ENCODE measurements at regions not wholly inside any gene's neighbourhood (a gene's known extent, or its start where the extent isn't known, plus 50 kb on each side); places are given as distances from the start of the nearest gene placed in this dataset.
A peak's percentile ranks its signal among the peaks of the same experiment; 100 is the strongest.

DNA sequence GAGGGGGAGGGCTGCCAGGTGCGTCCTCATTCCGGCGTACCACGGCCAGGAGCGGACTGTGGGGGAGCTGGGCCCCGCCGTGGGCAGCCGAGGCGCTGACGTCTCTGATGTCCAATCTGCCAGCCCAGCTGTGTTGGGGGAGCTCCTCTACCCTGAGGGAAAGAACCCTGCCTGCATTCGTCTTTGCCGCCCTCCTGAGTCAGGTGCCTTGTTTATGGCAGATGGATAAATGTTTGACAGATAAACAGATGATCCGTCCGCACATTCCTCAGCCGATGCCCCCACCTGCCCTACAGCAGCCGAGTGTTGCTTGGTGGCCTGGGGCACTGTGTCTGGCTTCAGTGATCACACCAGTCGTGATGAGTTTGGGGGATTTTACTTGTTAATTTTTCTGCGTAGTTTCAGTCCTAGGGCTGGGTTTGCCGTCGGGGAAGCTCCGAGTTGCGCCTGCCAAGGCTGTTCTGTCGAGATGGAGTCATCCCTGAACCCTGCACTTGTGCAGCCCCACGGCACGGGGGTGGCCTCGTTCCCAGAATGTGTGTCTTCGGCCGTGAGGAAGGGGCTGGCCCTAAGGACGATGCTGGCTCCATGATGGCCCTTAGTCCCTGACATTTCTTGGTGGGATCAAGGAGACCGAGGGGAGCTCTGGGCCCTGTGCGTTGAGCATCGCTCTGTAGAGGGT lies 1083.9 kb downstream of the BRD1 start:
- no peak overlapping the region for H3K27ac ChIP-seq
- no peaks in the 10 kb centered on the region for H3K9me3 ChIP-seq
- TF ChIP-seq, protein P1, sequence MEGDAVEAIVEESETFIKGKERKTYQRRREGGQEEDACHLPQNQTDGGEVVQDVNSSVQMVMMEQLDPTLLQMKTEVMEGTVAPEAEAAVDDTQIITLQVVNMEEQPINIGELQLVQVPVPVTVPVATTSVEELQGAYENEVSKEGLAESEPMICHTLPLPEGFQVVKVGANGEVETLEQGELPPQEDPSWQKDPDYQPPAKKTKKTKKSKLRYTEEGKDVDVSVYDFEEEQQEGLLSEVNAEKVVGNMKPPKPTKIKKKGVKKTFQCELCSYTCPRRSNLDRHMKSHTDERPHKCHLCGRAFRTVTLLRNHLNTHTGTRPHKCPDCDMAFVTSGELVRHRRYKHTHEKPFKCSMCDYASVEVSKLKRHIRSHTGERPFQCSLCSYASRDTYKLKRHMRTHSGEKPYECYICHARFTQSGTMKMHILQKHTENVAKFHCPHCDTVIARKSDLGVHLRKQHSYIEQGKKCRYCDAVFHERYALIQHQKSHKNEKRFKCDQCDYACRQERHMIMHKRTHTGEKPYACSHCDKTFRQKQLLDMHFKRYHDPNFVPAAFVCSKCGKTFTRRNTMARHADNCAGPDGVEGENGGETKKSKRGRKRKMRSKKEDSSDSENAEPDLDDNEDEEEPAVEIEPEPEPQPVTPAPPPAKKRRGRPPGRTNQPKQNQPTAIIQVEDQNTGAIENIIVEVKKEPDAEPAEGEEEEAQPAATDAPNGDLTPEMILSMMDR (IDR thresholded peaks at IDR 0.05), result no peak
- peak; percentile 13 for DNase-seq (ENCODE audit: low spot score)
- H3K4me1 ChIP-seq, result no peaks in the 10 kb centered on the region
- no peaks in the 10 kb centered on the region for H3K36me3 ChIP-seq
- H3K27me3 ChIP-seq, result no peaks in the 10 kb centered on the region
- H3K4me3 ChIP-seq, result no peak overlapping the region

DNA sequence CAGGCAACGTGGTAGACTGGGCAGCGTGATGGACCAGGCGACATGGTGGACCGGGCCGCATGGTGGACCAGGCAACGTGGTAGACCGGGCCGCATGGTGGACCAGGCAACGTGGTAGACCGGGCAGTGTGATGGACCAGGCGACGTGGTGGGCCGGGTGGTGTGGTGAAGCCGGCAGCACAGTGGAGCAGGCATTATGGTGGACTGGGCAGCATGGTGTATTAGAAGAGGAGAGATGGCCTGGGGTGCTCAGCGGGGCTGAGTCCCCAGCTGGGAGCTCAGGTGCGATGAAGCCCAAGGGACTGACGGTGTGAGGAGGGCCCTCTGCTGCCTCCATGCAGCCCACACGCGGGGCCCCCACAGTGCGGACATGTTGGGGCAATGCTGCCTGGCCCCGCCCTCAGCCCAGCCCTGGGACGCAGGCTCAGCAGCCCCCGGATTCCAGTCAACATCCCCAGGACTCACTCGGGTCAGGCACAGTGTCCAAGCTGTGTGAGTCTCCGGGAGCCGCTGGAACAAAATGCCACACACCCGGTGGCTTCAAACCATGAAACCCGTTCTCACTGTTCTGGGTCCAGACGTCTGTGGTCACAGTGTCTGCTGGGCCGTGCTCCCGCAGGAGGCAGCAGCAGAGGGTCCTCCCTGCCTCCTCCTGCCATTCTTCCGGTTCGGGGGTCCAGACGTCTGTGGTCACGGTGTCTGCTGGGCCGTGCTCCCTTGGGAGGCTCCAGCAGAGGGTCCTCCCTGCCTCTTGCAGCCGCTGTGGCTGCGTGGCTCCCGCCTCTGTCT lies 1084.9 kb downstream of the BRD1 start:
- no peak overlapping the region for H3K27ac ChIP-seq
- no peaks in the 10 kb centered on the region for H3K9me3 ChIP-seq
- H3K27me3 ChIP-seq, result no peaks in the 10 kb centered on the region
- no peak overlapping the region for H3K4me3 ChIP-seq
- DNase-seq (ENCODE audit: low spot score), result no peak
- H3K36me3 ChIP-seq, result no peaks in the 10 kb centered on the region
- no peaks in the 10 kb centered on the region for H3K4me1 ChIP-seq
- TF ChIP-seq, protein P1 (IDR thresholded peaks at IDR 0.05), result no peak

DNA sequence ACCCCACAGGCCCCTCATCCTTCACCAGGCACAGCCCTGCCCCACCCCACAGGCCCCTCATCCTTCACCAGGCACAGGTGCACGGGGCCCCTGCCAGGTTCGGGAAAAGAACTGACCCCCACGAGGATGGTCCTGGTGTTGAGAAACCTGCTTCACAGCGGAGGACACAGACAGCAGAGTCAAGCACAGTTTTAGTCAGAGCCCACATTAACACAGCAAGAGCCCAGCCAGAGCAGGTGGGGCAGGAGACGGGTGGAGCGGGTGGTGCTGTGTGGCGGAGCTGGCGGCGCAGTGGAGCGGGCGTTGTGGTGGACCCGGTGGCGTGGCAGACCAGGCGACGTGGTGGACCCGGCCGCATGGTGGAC lies 1085.5 kb downstream of the BRD1 start:
- DNase-seq (ENCODE audit: low spot score), result no peak

DNA sequence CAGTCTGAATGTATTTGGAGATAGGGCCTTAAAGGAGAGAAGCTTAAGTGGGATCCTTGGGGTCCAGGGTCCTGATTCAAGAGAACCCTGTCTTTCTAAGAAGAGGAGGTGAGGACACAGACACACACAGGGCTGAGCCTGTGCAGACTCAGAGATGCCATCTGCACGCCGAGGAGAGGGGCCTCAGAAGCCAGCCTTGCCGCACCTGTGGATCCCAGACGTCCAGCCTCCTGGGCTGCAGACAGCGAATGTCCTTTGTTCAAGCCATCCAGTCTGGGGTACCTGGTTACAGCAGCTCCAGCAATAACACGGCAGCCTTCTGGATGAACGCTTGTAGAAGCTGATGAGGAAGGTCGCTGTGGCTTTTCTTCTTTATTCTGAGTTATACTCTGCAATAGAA lies 1086.1 kb downstream of the BRD1 start:
- Histone ChIP-seq H3K4me1 (no peaks in the 10 kb centered on the region), H3K9me3 (no peaks in the 10 kb centered on the region), H3K4me3 (no peak overlapping the region), H3K27ac (no peak overlapping the region), H3K27me3 (no peaks in the 10 kb centered on the region), H3K36me3 (no peaks in the 10 kb centered on the region)
- no peak for DNase-seq (ENCODE audit: low spot score)
- TF ChIP-seq, protein P1 (IDR thresholded peaks at IDR 0.05), result no peak

More for the DNA sequence above, 1085.5 kb downstream of the BRD1 start:
- Histone ChIP-seq H3K9me3 (no peaks in the 10 kb centered on the region), H3K4me1 (no peaks in the 10 kb centered on the region), H3K36me3 (no peaks in the 10 kb centered on the region), H3K27me3 (no peaks in the 10 kb centered on the region), H3K27ac (no peak overlapping the region), H3K4me3 (no peak overlapping the region)
- TF ChIP-seq, protein P1 (IDR thresholded peaks at IDR 0.05), result no peak

DNA sequence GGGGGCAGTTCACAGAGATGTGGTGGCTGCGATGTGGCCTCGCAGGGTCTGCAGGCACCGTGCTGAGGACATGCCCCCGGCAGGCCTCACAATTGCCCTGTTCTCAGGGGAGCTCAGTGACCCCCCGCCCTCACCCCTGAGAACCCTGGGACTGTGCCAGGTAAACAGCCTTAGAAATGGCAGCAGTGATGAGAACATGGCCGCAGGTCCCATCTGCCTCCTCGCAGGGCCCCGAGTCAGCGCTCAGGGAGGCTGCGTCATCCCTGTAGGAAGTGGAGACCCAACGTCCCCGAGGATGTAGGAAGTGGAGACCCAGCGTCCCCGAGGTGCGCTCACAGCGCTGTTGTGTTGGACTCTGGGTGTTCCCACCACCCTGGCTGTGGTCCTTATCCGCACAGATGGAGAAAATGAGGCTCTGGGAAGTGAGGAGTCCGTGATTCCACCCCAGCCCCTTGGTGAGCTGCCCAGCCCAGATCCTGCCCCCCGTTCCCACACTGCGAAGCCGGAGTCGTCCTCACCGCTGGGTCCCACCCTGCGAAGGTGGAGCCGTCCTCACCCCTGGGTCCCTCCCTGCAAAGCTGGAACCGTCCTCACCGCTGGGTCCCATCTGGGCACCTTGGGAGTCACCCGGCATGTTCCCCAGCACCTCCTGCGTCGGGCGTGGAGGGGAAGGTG lies 1086.8 kb downstream of the BRD1 start:
- no peaks in the 10 kb centered on the region for H3K27me3 ChIP-seq
- no peaks in the 10 kb centered on the region for H3K4me1 ChIP-seq
- H3K4me3 ChIP-seq, result no peak overlapping the region
- TF ChIP-seq, protein P1 (IDR thresholded peaks at IDR 0.05), result no peak
- no peaks in the 10 kb centered on the region for H3K9me3 ChIP-seq
- no peak overlapping the region for H3K27ac ChIP-seq
- DNase-seq (ENCODE audit: low spot score), result no peak
- H3K36me3 ChIP-seq, result no peaks in the 10 kb centered on the region

All from right atrium auricular region (tissue), 2 donors.